Brain pericyte (primary cell): ENCODE measurements at regions not wholly inside any gene's neighbourhood (a gene's known extent, or its start where the extent isn't known, plus 50 kb on each side); places are given as distances from the start of the nearest gene placed in this dataset.
"Not testable (repeated sequence)": the region's sequence is repeated elsewhere in the genome, so short reads cannot be mapped to it uniquely, and the experiment has no call there.

ENCODE experiments used
- DNase-seq: peaks from one replicate; pipeline ENCODE4 v3.0.0-alpha.2; 2012; ENCODE audit warnings: low read depth, low spot score

GRCh38 chr9:18023332-18023731 is 444.5 kb downstream of the SH3GL2 start:
- no peak for DNase-seq

GRCh38 chr9:18032636-18033035 is 441.3 kb upstream of the ADAMTSL1 start:
- DNase-seq: no peak

GRCh38 chr9:18036422-18037187 is 437.3 kb upstream of the ADAMTSL1 start:
- DNase-seq: no peak

- DNase-seq: no peak
Measured at GRCh38 chr9:18037981-18038380, 436.0 kb upstream of the ADAMTSL1 start.

- no peak for DNase-seq
Measured at GRCh38 chr9:18040327-18040726, 433.6 kb upstream of the ADAMTSL1 start.

- DNase-seq: no peak
Measured at GRCh38 chr9:18043978-18044377, 430.0 kb upstream of the ADAMTSL1 start.

GRCh38 chr9:18045326-18045725 is 428.6 kb upstream of the ADAMTSL1 start:
- no peak for DNase-seq

- DNase-seq: no peak
Measured at GRCh38 chr9:18046068-18046467, 427.9 kb upstream of the ADAMTSL1 start.

GRCh38 chr9:18051638-18052037 is 422.3 kb upstream of the ADAMTSL1 start:
- DNase-seq: no peak

GRCh38 chr9:18052060-18052459 is 421.9 kb upstream of the ADAMTSL1 start:
- DNase-seq: no peak

- no peak for DNase-seq
Measured at GRCh38 chr9:18056269-18056992, 417.5 kb upstream of the ADAMTSL1 start.

GRCh38 chr9:18056993-18057369 is 417.0 kb upstream of the ADAMTSL1 start:
- no peak for DNase-seq

- no peak for DNase-seq
Measured at GRCh38 chr9:18058564-18059442, 415.1 kb upstream of the ADAMTSL1 start.

- DNase-seq: no peak
Measured at GRCh38 chr9:18059447-18059846, 414.5 kb upstream of the ADAMTSL1 start.

- DNase-seq: no peak
Measured at GRCh38 chr9:18060269-18060934, 413.6 kb upstream of the ADAMTSL1 start.

- DNase-seq: no peak
Measured at GRCh38 chr9:18061332-18061731, 412.6 kb upstream of the ADAMTSL1 start.

GRCh38 chr9:18061856-18062255 is 412.1 kb upstream of the ADAMTSL1 start:
- DNase-seq: no peak

- DNase-seq: no peak
Measured at GRCh38 chr9:18063856-18064390, 410.0 kb upstream of the ADAMTSL1 start.

- DNase-seq: not testable (repeated sequence)
Measured at GRCh38 chr9:18066608-18067007, 407.3 kb upstream of the ADAMTSL1 start.

- DNase-seq: no peak
Measured at GRCh38 chr9:18067548-18068120, 406.3 kb upstream of the ADAMTSL1 start.

GRCh38 chr9:18068900-18069299 is 405.1 kb upstream of the ADAMTSL1 start:
- DNase-seq: no peak
